Stimulated activated CD4-positive, alpha-beta T cell treated with anti-CD3 and anti-CD28 coated beads, Interleukin-1b, Interleukin-23, amount 100 ng/mL, for 24 hours (primary cell): ENCODE measurements at regions not wholly inside any gene's neighbourhood (a gene's known extent, or its start where the extent isn't known, plus 50 kb on each side); places are given as distances from the start of the nearest gene placed in this dataset.

ENCODE experiments used
- DNase-seq, 4 experiments: peaks; one replicate each; pipeline ENCODE4 v3.0.0-alpha.2; 2020; ENCODE audit warnings: low read depth in 4 of 4, low spot score in 1 of 4

- no peak for DNase-seq
Measured at GRCh38 chr13:73157031-73157430, 98.2 kb downstream of the KLF5 start.

- no peak for DNase-seq
Measured at GRCh38 chr13:73146707-73147106, 87.9 kb downstream of the KLF5 start.

- no peak for DNase-seq
Measured at GRCh38 chr13:73142071-73142470, 83.3 kb downstream of the KLF5 start.

GRCh38 chr13:73141292-73141771 is 82.5 kb downstream of the KLF5 start:
- no peak for DNase-seq

- no peak for DNase-seq
Measured at GRCh38 chr13:73140801-73141200, 82.0 kb downstream of the KLF5 start.

- DNase-seq = no peak
Measured at GRCh38 chr13:73138638-73139491, 80.1 kb downstream of the KLF5 start.

- no peak for DNase-seq
Measured at GRCh38 chr13:73138276-73138637, 79.5 kb downstream of the KLF5 start.

- no peak for DNase-seq
Measured at GRCh38 chr13:73136776-73137175, 78.0 kb downstream of the KLF5 start.

GRCh38 chr13:73133531-73133930 is 74.7 kb downstream of the KLF5 start:
- DNase-seq = no peak

GRCh38 chr13:73131247-73131646 is 72.4 kb downstream of the KLF5 start:
- no peak for DNase-seq

GRCh38 chr13:73129023-73129422 is 70.2 kb downstream of the KLF5 start:
- no peak for DNase-seq
